PC-9 (cell line): ENCODE measurements at regions not wholly inside any gene's neighbourhood (a gene's known extent, or its start where the extent isn't known, plus 50 kb on each side); places are given as distances from the start of the nearest gene placed in this dataset.

Experiments used
- BruUV-seq: library from RNA; stranded (reverse); fragments of 400-500 nt; replicated peaks from 2 replicates; lab custom pipeline; 2021; lab: Mats Ljungman, UMichigan
- CTCF ChIA-PET: fragments of 300-600 bp; sonication (Branson Sonifier 250); formaldehyde crosslinking; loops from one replicate; lab custom pipeline; 2022; ENCODE audit warnings: antibody characterized with exemption; lab: Charles Lee
- POLR2A ChIA-PET: fragments of 300-600 bp; sonication (Branson Sonifier 250); formaldehyde crosslinking; loops from one replicate; lab custom pipeline; 2022; ENCODE audit warnings: antibody characterized with exemption; ENCODE audit not compliant: unreplicated experiment; lab: Charles Lee
- DNase-seq, 2 experiments: peaks; one replicate each; pipeline versions ENCODE4 v3.0.0 to v3.0.0-alpha.2; 2015 to 2022; ENCODE audit warnings: mixed read lengths in 1 of 2
- H2AFZ ChIP-seq: fragments of 200-600 bp; sonication (generic); 2 replicates; pipeline ENCODE4 v1.8.1; 2017; ENCODE audit warnings: antibody characterized with exemption
- H3F3A ChIP-seq: fragments of 200-600 bp; sonication (generic); 2 replicates; pipeline ENCODE4 v1.8.1; 2017; ENCODE audit warnings: antibody characterized with exemption, mild to moderate bottlenecking, low read depth; ENCODE audit not compliant: insufficient read depth
- H3K27ac ChIP-seq: fragments of 200-600 bp; sonication (generic); 2 replicates; pipeline ENCODE4 v1.6.1; 2016; ENCODE audit warnings: mixed run types
- H3K27me3 ChIP-seq: fragments of 200-600 bp; sonication (generic); 2 replicates; pipeline ENCODE4 v1.6.1; 2016; ENCODE audit warnings: low read depth, mixed run types; ENCODE audit not compliant: insufficient read depth
- H3K36me3 ChIP-seq: fragments of 200-600 bp; sonication (generic); 2 replicates; pipeline ENCODE4 v1.6.1; 2016; ENCODE audit warnings: low read depth, mixed run types
- H3K4me1 ChIP-seq: fragments of 200-600 bp; sonication (generic); replicated peaks from 2 replicates; pipeline ENCODE4 v1.6.1; 2016; ENCODE audit warnings: mixed run types; ENCODE audit not compliant: insufficient read depth
- H3K4me2 ChIP-seq: fragments of 200-600 bp; sonication (generic); 2 replicates; pipeline ENCODE4 v1.6.1; 2017; ENCODE audit warnings: mixed run types
- H3K4me3 ChIP-seq: fragments of 200-600 bp; sonication (generic); 2 replicates; pipeline ENCODE4 v1.6.1; 2016; ENCODE audit warnings: mixed run types
- H3K79me2 ChIP-seq: fragments of 200-600 bp; sonication (generic); 2 replicates; pipeline ENCODE4 v1.6.1; 2017; ENCODE audit warnings: low read depth, mixed run types
- H3K9me2 ChIP-seq: fragments of 200-600 bp; sonication (generic); 2 replicates; pipeline ENCODE4 v1.8.1; 2017; ENCODE audit warnings: mild to moderate bottlenecking; ENCODE audit not compliant: insufficient read depth
- H3K9me3 ChIP-seq: fragments of 200-600 bp; sonication (generic); 2 replicates; pipeline ENCODE4 v1.8.1; 2016; ENCODE audit warnings: low read depth; ENCODE audit not compliant: insufficient read depth
- H4K20me1 ChIP-seq: fragments of 200-600 bp; sonication (generic); 2 replicates; pipeline ENCODE4 v1.8.1; 2017; ENCODE audit not compliant: insufficient read depth
- CTCF ChIP-seq: fragments of 200-600 bp; sonication (generic); conservative IDR thresholded peaks from 2 replicates; pipeline ENCODE4 v1.6.1; 2017; ENCODE audit warnings: mixed run types, antibody characterized with exemption, mild to moderate bottlenecking, moderate library complexity
- EZH2 ChIP-seq: fragments of 200-600 bp; sonication (generic); IDR thresholded peaks from 2 replicates; pipeline ENCODE4 v1.8.0; 2017; ENCODE audit warnings: antibody characterized with exemption, low read depth
- intact Hi-C: fragments of 100-400 bp; cut with micrococcal nuclease; formaldehyde crosslinking; loops from one replicate; pipeline ENCODE4 v1.10.0; 2022; ENCODE audit not compliant: unreplicated experiment

- no peak overlapping the region for H3K27ac ChIP-seq
- H3F3A ChIP-seq: no peaks in the 10 kb centered on the region
- no peaks in the 10 kb centered on the region for H3K36me3 ChIP-seq
- TF ChIP-seq EZH2 (no peak), CTCF (no peak)
- no peaks in the 10 kb centered on the region for H3K27me3 ChIP-seq
- no TSS peak for BruUV-seq
- no peak overlapping the region for H3K4me2 ChIP-seq
- intact Hi-C loops: no loop called here
- H3K79me2 ChIP-seq: no peaks in the 10 kb centered on the region
- ChIA-PET CTCF (no interaction called here), POLR2A (no interaction called here)
- no peaks in the 10 kb centered on the region for H3K4me1 ChIP-seq
- H3K9me3 ChIP-seq: no peaks in the 10 kb centered on the region
- H3K4me3 ChIP-seq: no peak overlapping the region
- H3K9me2 ChIP-seq: no peaks in the 10 kb centered on the region
- H2AFZ ChIP-seq: no peak overlapping the region
- no peak for DNase-seq
- H4K20me1 ChIP-seq: no peaks in the 10 kb centered on the region
Measured at GRCh38 chr3:153957421-153957820, 163.8 kb upstream of the ARHGEF26 start.

GRCh38 chr3:153958635-153959595 lies 162.3 kb upstream of the ARHGEF26 start:
- no peaks in the 10 kb centered on the region for H3K4me1 ChIP-seq
- H3F3A ChIP-seq: no peaks in the 10 kb centered on the region
- H2AFZ ChIP-seq: no peak overlapping the region
- intact Hi-C loops: no loop called here
- TF ChIP-seq EZH2: no peak
- TF ChIP-seq CTCF: no peak
- H3K4me3 ChIP-seq: no peak overlapping the region
- no peaks in the 10 kb centered on the region for H3K9me3 ChIP-seq
- H3K79me2 ChIP-seq: no peaks in the 10 kb centered on the region
- ChIA-PET POLR2A (no interaction called here), CTCF (no interaction called here)
- H3K36me3 ChIP-seq: no peaks in the 10 kb centered on the region
- no peaks in the 10 kb centered on the region for H3K27me3 ChIP-seq
- no peaks in the 10 kb centered on the region for H3K9me2 ChIP-seq
- BruUV-seq: no TSS peak
- no peak overlapping the region for H3K27ac ChIP-seq
- no peak overlapping the region for H3K4me2 ChIP-seq
- H4K20me1 ChIP-seq: no peaks in the 10 kb centered on the region
- DNase-seq: no peak

GRCh38 chr3:153960458-153961074 lies 160.6 kb upstream of the ARHGEF26 start:
- no peaks in the 10 kb centered on the region for H3K9me3 ChIP-seq
- BruUV-seq: no TSS peak
- H3K79me2 ChIP-seq: no peaks in the 10 kb centered on the region
- CTCF ChIA-PET: no interaction called here
- no peaks in the 10 kb centered on the region for H3K4me1 ChIP-seq
- no peaks in the 10 kb centered on the region for H3K36me3 ChIP-seq
- H3F3A ChIP-seq: no peaks in the 10 kb centered on the region
- no peaks in the 10 kb centered on the region for H4K20me1 ChIP-seq
- no peaks in the 10 kb centered on the region for H3K27me3 ChIP-seq
- intact Hi-C loops: no loop called here
- H3K27ac ChIP-seq: no peak overlapping the region
- no peak overlapping the region for H3K4me2 ChIP-seq
- TF ChIP-seq EZH2 (no peak), CTCF (no peak)
- no peak for DNase-seq
- no peak overlapping the region for H3K4me3 ChIP-seq
- no peak overlapping the region for H2AFZ ChIP-seq
- no peaks in the 10 kb centered on the region for H3K9me2 ChIP-seq
- POLR2A ChIA-PET: no interaction called here
